ENCODE measurements at regions not wholly inside any gene's neighbourhood (a gene's known extent, or its start where the extent isn't known, plus 50 kb on each side); places are given as distances from the start of the nearest gene placed in this dataset.

GRCh38 chr2:217000406-217000805 lies 140.5 kb upstream of the TNP1 start:
- Histone ChIP-seq H3K4me1 (ENCODE audit: insufficient read depth, low read length) (no peaks in the 10 kb centered on the region), H3K9me3 (ENCODE audit: low read length) (no peaks in the 10 kb centered on the region), H3K4me3 (replicated peaks in 1 of 3; ENCODE audit: insufficient read depth in 1 of 3, low read depth in 2 of 3, low read length in 3 of 3) (no peak overlapping the region), H3K36me3 (replicated peaks in 1 of 2; ENCODE audit: control insufficient read depth in 1 of 2, insufficient read depth in 2 of 2, low read length in 2 of 2) (no peaks in the 10 kb centered on the region), H3K9ac (ENCODE audit: insufficient read depth, low read depth, low read length) (no peak overlapping the region), H3K27me3 (ENCODE audit: control insufficient read depth in 1 of 2, insufficient read depth in 2 of 2, low read length in 2 of 2) (peaks cover 1 to 13% of the 10 kb centered on the region in 2 experiments; a peak in 1 of 5 replicates), H2AFZ (ENCODE audit: low read length) (no peak overlapping the region), H4K20me1 (ENCODE audit: insufficient read depth, low read length) (no peaks in the 10 kb centered on the region), H3K79me2 (ENCODE audit: insufficient read depth, low read length) (no peaks in the 10 kb centered on the region), H3K27ac (ENCODE audit: extremely low read length, insufficient read depth, low read length) (no peak overlapping the region), H3K4me2 (ENCODE audit: low read depth, low read length) (no peak overlapping the region)
- FAIRE-seq (no peak), DNase-seq (ENCODE audit: low spot score) (no peak), ATAC-seq (no peak)
- ChIA-PET CTCF (ENCODE audit: low intra/inter-chr PET ratio, low total read pairs) (no interaction called here), POLR2A (no interaction called here)
- 0 out of 2 replicates have a peak, but pooled peaks have one; percentile 8 for TF ChIP-seq CTCF (CRISPR knock-in tag; IDR thresholded peaks at IDR 0.05)
- no peak for TF ChIP-seq NFKBIZ (CRISPR knock-in tag; IDR thresholded peaks at IDR 0.05)
- intact Hi-C loops (cut with micrococcal nuclease; ENCODE audit: unreplicated experiment), result no loop called here
- WGBS (ENCODE audit: low lambda C conversion rate), result 0% methylated on average over 3 of the region's 3 CpGs
- in situ Hi-C loops (cut with HindIII; ENCODE audit: extremely low pct_ligation_motif_present, low pct_unique_long_range_greater_than_20kb), result no loop called here
- BruUV-seq (replicated peaks), result no TSS peak

GRCh38 chr2:216996279-216996845 lies 136.5 kb upstream of the TNP1 start:
- Histone ChIP-seq H3K36me3 (replicated peaks in 1 of 2; ENCODE audit: control insufficient read depth in 1 of 2, insufficient read depth in 2 of 2, low read length in 2 of 2) (no peaks in the 10 kb centered on the region), H2AFZ (ENCODE audit: low read length) (no peak overlapping the region), H3K4me2 (ENCODE audit: low read depth, low read length) (no peak overlapping the region), H3K9me3 (ENCODE audit: low read length) (no peaks in the 10 kb centered on the region), H4K20me1 (ENCODE audit: insufficient read depth, low read length) (no peaks in the 10 kb centered on the region), H3K4me1 (ENCODE audit: insufficient read depth, low read length) (no peaks in the 10 kb centered on the region), H3K79me2 (ENCODE audit: insufficient read depth, low read length) (no peaks in the 10 kb centered on the region), H3K9ac (ENCODE audit: insufficient read depth, low read depth, low read length) (no peak overlapping the region), H3K4me3 (replicated peaks in 1 of 3; ENCODE audit: insufficient read depth in 1 of 3, low read depth in 2 of 3, low read length in 3 of 3) (no peak overlapping the region), H3K27ac (ENCODE audit: extremely low read length, insufficient read depth, low read length) (no peak overlapping the region), H3K27me3 (ENCODE audit: control insufficient read depth in 1 of 2, insufficient read depth in 2 of 2, low read length in 2 of 2) (peaks cover 1 to 15% of the 10 kb centered on the region in 2 experiments; a peak in 2 of 5 replicates)
- DNase-seq (ENCODE audit: low spot score), result no peak
- no peak for FAIRE-seq
- WGBS (ENCODE audit: low lambda C conversion rate), result 10% methylated on average over 8 of the region's 8 CpGs
- TF ChIP-seq FOXK1 (CRISPR knock-in tag; IDR thresholded peaks at IDR 0.05; ENCODE audit: borderline replicate concordance, low read depth) (no peak), KLF11 (CRISPR knock-in tag; IDR thresholded peaks at IDR 0.05) (no peak)
- no TSS peak for BruUV-seq (replicated peaks)
- ATAC-seq, result no peak
- intact Hi-C loops (cut with micrococcal nuclease; ENCODE audit: unreplicated experiment) (no loop called here), in situ Hi-C loops (cut with HindIII; ENCODE audit: extremely low pct_ligation_motif_present, low pct_unique_long_range_greater_than_20kb) (no loop called here)
- CTCF ChIA-PET (ENCODE audit: low intra/inter-chr PET ratio, low total read pairs), result no interaction called here
- POLR2A ChIA-PET, result no interaction called here
